ENCODE measurements at regions not wholly inside any gene's neighbourhood (a gene's known extent, or its start where the extent isn't known, plus 50 kb on each side); places are given as distances from the start of the nearest gene placed in this dataset.

DNA sequence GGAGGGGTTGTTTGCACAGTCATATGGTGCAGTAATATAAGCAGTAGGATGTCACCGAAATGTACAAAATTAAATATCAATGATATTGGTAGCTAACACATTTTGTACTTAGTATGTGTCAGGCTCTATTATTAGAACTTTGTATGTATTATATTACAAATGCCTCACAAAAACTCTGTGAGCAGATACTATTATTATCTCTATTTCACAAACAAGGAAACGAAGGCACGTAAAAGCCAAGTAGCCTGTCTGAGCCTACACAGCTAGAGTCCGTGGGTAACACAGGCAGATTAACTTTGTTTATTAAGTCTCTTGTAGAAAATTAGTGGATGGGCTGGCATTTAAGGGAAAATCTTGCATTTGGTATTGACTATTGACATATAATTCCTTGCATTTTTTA, 284.3 kb upstream of the DAB2 start:
- no peak for TF ChIP-seq CTCF (conservative IDR thresholded peaks at IDR 0.05; ENCODE audit: low read depth, low read length)
- no peak for DNase-seq (ENCODE audit: low read depth)
- H3K4me3 ChIP-seq (ENCODE audit: low read depth, low read length), result no peak overlapping the region

DNA sequence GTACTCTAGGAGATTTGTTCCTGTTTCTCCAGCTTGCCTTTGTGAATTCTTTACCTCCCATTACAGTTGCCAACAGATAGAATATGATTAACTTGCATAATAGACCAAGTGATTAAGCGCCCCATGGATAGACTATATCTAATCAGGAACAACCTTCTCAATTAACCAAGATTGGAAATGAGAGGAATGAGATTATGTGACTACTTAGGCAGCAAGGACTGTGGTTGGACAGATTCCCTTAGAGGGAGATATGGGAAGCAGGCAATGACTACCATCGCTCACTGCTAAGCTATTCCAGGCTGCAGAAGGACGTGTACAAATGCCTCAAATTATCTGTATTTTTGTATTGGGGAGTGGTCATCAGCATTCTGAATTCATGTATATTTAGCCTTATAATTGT, 278.1 kb upstream of the DAB2 start:
- no peak for TF ChIP-seq CTCF (conservative IDR thresholded peaks at IDR 0.05; ENCODE audit: low read depth, low read length)
- H3K4me3 ChIP-seq (ENCODE audit: low read depth, low read length), result no peak overlapping the region
- no peak for DNase-seq (ENCODE audit: low read depth)

GRCh38 chr5:39700523-39700922, 275.7 kb upstream of the DAB2 start:
- no peak for DNase-seq (ENCODE audit: low read depth)
- TF ChIP-seq CTCF (conservative IDR thresholded peaks at IDR 0.05; ENCODE audit: low read depth, low read length), result no peak
- H3K4me3 ChIP-seq (ENCODE audit: low read depth, low read length), result no peak overlapping the region

GRCh38 chr5:39698838-39699560, 274.2 kb upstream of the DAB2 start:
- DNase-seq (ENCODE audit: low read depth), result no peak
- H3K4me3 ChIP-seq (ENCODE audit: low read depth, low read length), result no peak overlapping the region
- TF ChIP-seq CTCF (conservative IDR thresholded peaks at IDR 0.05; ENCODE audit: low read depth, low read length), result no peak

GRCh38 chr5:39697881-39698280, 273.1 kb upstream of the DAB2 start:
- no peak for TF ChIP-seq CTCF (conservative IDR thresholded peaks at IDR 0.05; ENCODE audit: low read depth, low read length)
- no peak overlapping the region for H3K4me3 ChIP-seq (ENCODE audit: low read depth, low read length)
- no peak for DNase-seq (ENCODE audit: low read depth)

DNA sequence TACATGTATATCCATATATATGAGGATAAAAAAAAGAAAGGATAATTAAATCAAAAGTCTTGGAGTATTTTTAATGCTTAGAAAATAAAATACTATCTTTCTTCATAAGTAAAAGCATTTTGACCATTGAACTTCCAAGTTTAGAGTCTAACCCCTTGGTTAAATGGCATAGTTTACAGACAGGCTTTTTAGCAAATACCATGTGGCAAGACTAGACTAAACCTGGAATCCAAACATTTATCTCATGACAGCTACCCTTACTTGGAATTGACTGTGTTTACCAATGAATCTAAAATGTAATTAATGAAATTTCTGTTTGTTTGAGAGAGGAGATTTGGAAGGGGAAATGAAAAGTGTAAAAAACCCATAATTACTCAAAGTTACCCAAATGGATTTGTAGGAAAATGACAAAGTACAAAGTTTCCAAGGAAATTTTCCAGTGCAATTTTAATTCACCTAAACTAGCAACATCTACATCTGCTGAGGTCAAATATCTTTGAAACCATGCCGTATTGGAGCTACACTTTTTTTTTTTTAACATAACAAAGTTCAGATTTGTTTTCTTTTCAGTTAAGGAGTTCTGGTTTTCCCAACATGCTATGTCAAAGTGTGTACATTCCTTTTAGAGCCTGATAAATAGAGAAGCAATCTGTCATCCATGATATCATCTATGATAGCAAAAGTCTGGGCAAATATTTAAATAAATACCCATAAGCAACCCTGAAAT, 272.1 kb upstream of the DAB2 start:
- no peak overlapping the region for H3K4me3 ChIP-seq (ENCODE audit: low read depth, low read length)
- DNase-seq (ENCODE audit: low read depth), result peak; percentile 40
- no peak for TF ChIP-seq CTCF (conservative IDR thresholded peaks at IDR 0.05; ENCODE audit: low read depth, low read length)

DNA sequence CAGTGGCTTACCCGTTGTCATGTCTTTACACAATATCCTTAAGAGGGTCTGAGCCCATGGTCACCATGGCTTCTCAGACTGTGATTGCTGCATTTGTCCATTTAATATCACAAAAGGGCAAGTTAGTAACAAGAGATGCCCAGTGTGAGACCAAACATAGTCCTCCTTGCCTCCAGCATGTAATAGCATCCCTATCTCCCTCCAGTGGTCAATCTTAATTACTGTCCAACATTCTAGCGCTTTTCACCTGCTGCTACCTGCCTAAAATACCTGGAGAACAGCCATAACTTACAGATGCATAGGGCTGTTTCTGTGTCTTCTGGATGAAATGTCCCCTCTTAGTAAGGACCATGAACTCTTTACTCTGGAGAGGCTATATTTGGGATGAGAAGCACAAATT, 267.2 kb upstream of the DAB2 start:
- DNase-seq (ENCODE audit: low read depth), result peak; percentile 42
- no peak overlapping the region for H3K4me3 ChIP-seq (ENCODE audit: low read depth, low read length)
- TF ChIP-seq CTCF (conservative IDR thresholded peaks at IDR 0.05; ENCODE audit: low read depth, low read length), result peak; percentile 52

Data from choroid plexus epithelial cell (primary cell).